Left forelimb (tissue), 1 donor: ENCODE measurements at regions not wholly inside any gene's neighbourhood (a gene's known extent, or its start where the extent isn't known, plus 50 kb on each side); places are given as distances from the start of the nearest gene placed in this dataset.
"Not testable (repeated sequence)": the region's sequence is repeated elsewhere in the genome, so short reads cannot be mapped to it uniquely, and the experiment has no call there.

Source experiments
- DNase-seq: peaks from one replicate; pipeline ENCODE4 v3.0.0-alpha.2; 2018; ENCODE audit warnings: low spot score

DNA sequence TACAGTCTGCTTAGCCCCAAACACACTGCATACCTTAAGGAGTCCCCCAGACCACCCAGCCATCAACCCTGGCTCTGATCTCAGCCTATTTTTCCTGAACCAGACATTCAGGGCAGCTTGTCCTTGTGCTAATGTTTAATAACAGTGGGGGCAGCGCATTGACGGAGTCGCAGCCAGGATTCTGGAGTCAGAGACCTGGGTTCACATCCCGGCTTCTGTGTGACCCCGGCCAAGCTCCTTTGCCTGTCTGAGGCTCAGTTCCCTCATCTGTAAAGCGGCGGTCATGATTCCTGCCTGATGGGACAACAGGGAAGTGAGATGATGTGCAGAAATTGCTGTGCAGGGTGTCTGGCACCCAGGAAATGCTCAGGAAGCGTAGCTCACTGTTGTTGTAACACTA lies 63.1 kb downstream of the MATN1 start:
- no peak for DNase-seq

DNA sequence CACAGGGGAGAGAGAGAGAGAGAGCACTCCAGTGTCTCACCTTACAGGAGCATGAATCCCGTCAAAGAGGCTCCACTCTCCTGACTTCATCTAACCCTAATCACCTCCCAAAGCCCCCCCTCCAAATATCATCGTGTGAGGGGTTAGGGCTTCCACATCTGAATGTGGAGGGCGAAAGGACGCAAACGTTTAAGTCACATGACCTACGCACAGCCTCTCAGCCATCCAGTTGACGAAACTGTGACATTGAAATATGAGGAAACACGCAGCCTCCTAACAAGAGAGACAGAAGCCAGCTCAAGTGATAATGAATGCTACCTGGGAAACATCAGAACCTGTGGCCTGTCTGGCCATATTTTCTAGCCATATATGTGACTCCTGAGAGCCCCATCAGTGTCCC lies 63.7 kb downstream of the MATN1 start:
- DNase-seq, result no peak

DNA sequence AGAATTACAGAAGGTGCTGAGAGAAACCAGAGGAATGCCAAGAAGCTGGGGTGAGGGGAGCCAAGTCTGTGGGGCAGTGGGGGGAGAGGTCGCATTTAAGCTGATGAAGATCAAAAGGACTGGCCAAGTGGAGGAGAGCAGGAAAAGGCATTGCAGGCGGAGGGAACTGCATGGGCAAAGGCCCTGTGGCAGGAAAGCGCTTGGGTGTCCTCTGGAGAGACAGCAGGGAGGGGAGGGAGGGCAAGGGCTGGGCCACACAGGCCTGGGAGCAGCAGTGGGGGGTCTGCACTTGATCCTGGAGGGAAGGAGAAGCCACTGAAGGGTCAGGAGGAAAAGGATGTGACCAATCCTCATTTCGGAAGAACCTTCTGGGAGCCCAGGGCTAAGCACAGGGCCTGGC lies 65.0 kb downstream of the MATN1 start:
- not testable (repeated sequence) for DNase-seq

GRCh38 chr1:30658014-30658336 lies 65.4 kb downstream of the MATN1 start:
- no peak for DNase-seq

- DNase-seq, result no peak
These were observed 66.0 kb downstream of the MATN1 start for GRCh38 chr1:30657131-30658013.

GRCh38 chr1:30656171-30656940 lies 67.0 kb downstream of the MATN1 start:
- no peak for DNase-seq

GRCh38 chr1:30655672-30656071 lies 67.7 kb downstream of the MATN1 start:
- DNase-seq, result no peak

GRCh38 chr1:30654188-30654587 lies 69.2 kb downstream of the MATN1 start:
- no peak for DNase-seq

DNA sequence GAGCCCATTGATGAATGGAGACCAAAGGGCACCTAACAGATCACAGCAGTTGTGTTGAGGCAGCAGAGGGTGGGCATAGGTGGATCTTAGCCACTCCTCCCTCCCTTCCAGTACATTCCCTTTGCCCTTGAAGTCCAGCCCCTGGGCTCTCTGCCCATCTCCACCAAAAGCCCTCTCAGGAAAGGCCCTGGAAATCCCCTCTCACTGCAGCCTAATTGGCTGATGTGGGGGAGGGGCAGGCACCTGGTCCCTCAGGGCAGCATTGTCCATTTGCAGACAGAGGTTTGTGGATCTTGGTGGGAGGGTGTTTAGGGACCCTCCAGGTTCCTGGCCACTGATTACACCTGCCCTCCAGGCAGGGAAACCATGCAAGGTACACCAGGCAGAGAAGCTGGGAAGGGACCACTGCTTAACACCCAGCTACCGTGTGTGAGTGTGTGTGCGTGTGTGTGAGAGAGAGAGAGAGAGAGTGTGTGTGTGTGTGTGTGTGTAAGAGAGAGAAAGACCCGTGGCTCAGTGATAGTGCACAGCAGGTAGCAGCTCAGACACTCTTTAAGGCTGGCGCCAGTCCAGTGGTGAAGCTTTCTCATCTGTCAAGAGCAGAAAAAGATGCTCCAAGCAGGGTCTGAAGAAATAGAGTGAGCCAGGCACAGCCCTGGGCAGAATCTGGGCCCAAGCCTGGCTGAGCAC lies 71.1 kb downstream of the MATN1 start:
- no peak for DNase-seq

DNA sequence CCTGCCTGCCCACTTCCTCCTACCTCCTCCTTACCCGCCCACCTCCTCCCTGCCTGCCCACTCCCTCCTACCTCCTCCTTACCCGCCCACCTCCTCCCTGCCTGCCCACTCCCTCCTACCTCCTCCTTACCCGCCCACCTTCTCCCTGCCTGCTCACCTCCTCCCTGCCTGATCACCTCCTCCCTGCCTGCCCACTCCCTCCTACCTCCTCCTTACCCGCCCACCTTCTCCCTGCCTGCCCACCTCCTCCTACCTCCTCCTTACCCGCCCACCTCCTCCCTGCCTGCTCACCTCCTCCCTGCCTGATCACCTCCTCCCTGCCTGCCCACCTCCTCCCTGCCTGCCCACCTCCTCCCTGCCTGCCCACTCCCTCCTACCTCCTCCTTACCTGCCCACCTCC lies 72.0 kb downstream of the MATN1 start:
- not testable (repeated sequence) for DNase-seq

DNA sequence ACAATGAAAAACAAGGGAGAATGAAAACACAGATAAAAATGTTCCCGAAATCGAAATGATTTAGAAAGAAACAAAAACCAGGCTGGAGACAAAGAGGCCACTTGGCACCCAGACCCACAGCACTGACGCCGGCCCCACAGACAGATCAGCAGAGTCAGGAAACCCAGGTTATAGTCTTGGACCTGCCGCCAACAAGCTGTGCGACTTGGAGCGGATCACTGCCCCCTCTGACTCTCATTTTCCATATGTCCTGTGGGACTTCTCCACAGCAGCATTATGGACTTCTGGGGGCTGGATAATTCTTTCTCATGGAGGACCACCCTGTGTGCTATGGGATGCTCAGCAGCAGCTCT lies 72.4 kb downstream of the MATN1 start:
- DNase-seq, result no peak

- no peak for DNase-seq
These were observed 73.1 kb downstream of the MATN1 start for GRCh38 chr1:30650038-30650967.

GRCh38 chr1:30649321-30649991 lies 73.9 kb downstream of the MATN1 start:
- DNase-seq, result no peak

GRCh38 chr1:30648408-30649000 lies 74.9 kb downstream of the MATN1 start:
- no peak for DNase-seq

- no peak for DNase-seq
These were observed 77.6 kb downstream of the MATN1 start for GRCh38 chr1:30645807-30646206.

- no peak for DNase-seq
These were observed 80.8 kb downstream of the MATN1 start for GRCh38 chr1:30642391-30643120.

DNA sequence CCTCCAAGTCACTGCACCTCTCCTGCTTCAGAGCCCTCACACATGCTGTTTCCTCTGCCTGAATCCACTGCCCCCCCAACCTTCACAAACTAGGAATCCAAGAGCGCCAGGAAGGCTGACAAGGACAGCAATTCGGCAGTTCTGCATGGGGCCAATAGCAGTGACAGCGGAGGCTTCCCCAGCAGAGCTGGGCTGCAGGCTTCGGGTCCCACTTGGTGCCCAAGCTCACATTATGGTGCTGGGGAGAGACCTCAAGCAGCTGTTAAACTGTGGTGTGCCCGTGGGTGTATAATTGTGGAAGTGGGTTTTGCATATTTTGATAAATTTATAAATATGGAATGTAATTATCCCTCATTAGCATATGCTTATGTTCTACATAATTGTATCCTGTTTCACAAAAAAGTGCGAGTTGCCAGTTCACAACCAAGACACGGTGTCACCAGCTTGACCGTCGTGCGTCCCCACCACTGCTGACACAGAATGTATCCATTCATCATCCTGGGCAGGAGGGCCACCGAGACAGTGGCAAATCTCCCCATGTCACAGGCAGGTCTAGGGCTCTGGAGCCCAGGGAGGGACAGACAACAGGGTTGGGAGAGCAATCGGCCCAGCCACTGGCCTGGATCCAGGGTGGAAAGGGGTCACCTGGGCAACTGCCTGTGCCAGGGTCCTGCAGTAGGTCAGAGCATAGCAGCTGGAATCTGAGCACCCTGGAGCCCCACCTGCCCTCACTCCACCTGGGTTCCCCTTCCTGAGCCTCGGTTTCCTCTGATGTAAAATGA lies 81.6 kb downstream of the MATN1 start:
- no peak for DNase-seq

GRCh38 chr1:30639881-30640452 lies 83.4 kb downstream of the MATN1 start:
- no peak for DNase-seq

GRCh38 chr1:30638811-30639210 lies 84.6 kb downstream of the MATN1 start:
- no peak for DNase-seq
